ENCODE measurements at regions not wholly inside any gene's neighbourhood (a gene's known extent, or its start where the extent isn't known, plus 50 kb on each side); places are given as distances from the start of the nearest gene placed in this dataset.

- DNase-seq (ENCODE audit: low spot score), result no peak
Observed at GRCh38 chr11:26093206-26093605, 238.7 kb upstream of the ANO3 start.

GRCh38 chr11:26095340-26095739, 236.6 kb upstream of the ANO3 start:
- DNase-seq (ENCODE audit: low spot score), result no peak

- no peak for DNase-seq (ENCODE audit: low spot score)
Observed at GRCh38 chr11:26096451-26096850, 235.5 kb upstream of the ANO3 start.

- DNase-seq (ENCODE audit: low spot score), result no peak
Observed at GRCh38 chr11:26102325-26102724, 229.6 kb upstream of the ANO3 start.

- no peak for DNase-seq (ENCODE audit: low spot score)
Observed at GRCh38 chr11:26105762-26106423, 226.0 kb upstream of the ANO3 start.

- DNase-seq (ENCODE audit: low spot score), result no peak
Observed at GRCh38 chr11:26106726-26107125, 225.2 kb upstream of the ANO3 start.

- DNase-seq (ENCODE audit: low spot score), result no peak
Observed at GRCh38 chr11:26109658-26110368, 222.1 kb upstream of the ANO3 start.

GRCh38 chr11:26112264-26112663, 219.7 kb upstream of the ANO3 start:
- no peak for DNase-seq (ENCODE audit: low spot score)

- no peak for DNase-seq (ENCODE audit: low spot score)
Observed at GRCh38 chr11:26121466-26121865, 210.5 kb upstream of the ANO3 start.

GRCh38 chr11:26126741-26127140, 205.2 kb upstream of the ANO3 start:
- no peak for DNase-seq (ENCODE audit: low spot score)

- DNase-seq (ENCODE audit: low spot score), result no peak
Observed at GRCh38 chr11:26127336-26127735, 204.6 kb upstream of the ANO3 start.

- no peak for DNase-seq (ENCODE audit: low spot score)
Observed at GRCh38 chr11:26131406-26131805, 200.5 kb upstream of the ANO3 start.

GRCh38 chr11:26134053-26134452, 197.9 kb upstream of the ANO3 start:
- DNase-seq (ENCODE audit: low spot score), result no peak

GRCh38 chr11:26134481-26135355, 197.2 kb upstream of the ANO3 start:
- peak; percentile 16 for DNase-seq (ENCODE audit: low spot score)

GRCh38 chr11:26137651-26138050, 194.3 kb upstream of the ANO3 start:
- peak; percentile 11 for DNase-seq (ENCODE audit: low spot score)

GRCh38 chr11:26142891-26143290, 189.0 kb upstream of the ANO3 start:
- DNase-seq (ENCODE audit: low spot score), result no peak

GRCh38 chr11:26143566-26144290, 188.2 kb upstream of the ANO3 start:
- no peak for DNase-seq (ENCODE audit: low spot score)

- DNase-seq (ENCODE audit: low spot score), result no peak
Observed at GRCh38 chr11:26144291-26144690, 187.6 kb upstream of the ANO3 start.

GRCh38 chr11:26144911-26145310, 187.0 kb upstream of the ANO3 start:
- no peak for DNase-seq (ENCODE audit: low spot score)

- DNase-seq (ENCODE audit: low spot score), result no peak
Observed at GRCh38 chr11:26149585-26149984, 182.3 kb upstream of the ANO3 start.

GRCh38 chr11:26150031-26150430, 181.9 kb upstream of the ANO3 start:
- no peak for DNase-seq (ENCODE audit: low spot score)

GRCh38 chr11:26158251-26158650, 173.7 kb upstream of the ANO3 start:
- no peak for DNase-seq (ENCODE audit: low spot score)

Measured in AG20443 (cell line).